Trophoblast cell (in vitro differentiated cells and primary cell): ENCODE measurements at regions not wholly inside any gene's neighbourhood (a gene's known extent, or its start where the extent isn't known, plus 50 kb on each side); places are given as distances from the start of the nearest gene placed in this dataset.

Experiments
- DNase-seq, 2 donors: peaks; one replicate each; pipeline ENCODE4 v3.0.0-alpha.2; 2016
- H2AFZ ChIP-seq: 2 replicates; pipeline ENCODE4 v1.6.1; 2013; ENCODE audit warnings: low read length, moderate library complexity, mild to moderate bottlenecking; ENCODE audit not compliant: insufficient read depth, poor library complexity
- H2AK5ac ChIP-seq: 2 replicates; pipeline ENCODE4 v1.6.1; 2013; ENCODE audit warnings: mild to moderate bottlenecking, low read length
- H2BK120ac ChIP-seq: 2 replicates; pipeline ENCODE4 v1.6.1; 2013; ENCODE audit warnings: low read length, mild to moderate bottlenecking, moderate library complexity; ENCODE audit not compliant: insufficient read depth, poor library complexity
- H2BK12ac ChIP-seq: 2 replicates; pipeline ENCODE4 v1.6.1; 2013; ENCODE audit warnings: mild to moderate bottlenecking, low read length, moderate library complexity
- H2BK5ac ChIP-seq: 2 replicates; pipeline ENCODE4 v1.6.1; 2013; ENCODE audit warnings: low read length, low read depth, moderate library complexity, mild to moderate bottlenecking; ENCODE audit not compliant: poor library complexity
- H3K14ac ChIP-seq: 2 replicates; pipeline ENCODE4 v1.6.1; 2013; ENCODE audit warnings: mild to moderate bottlenecking, low read length
- H3K18ac ChIP-seq: 2 replicates; pipeline ENCODE4 v1.6.1; 2013; ENCODE audit warnings: mild to moderate bottlenecking, low read length
- H3K23ac ChIP-seq: 2 replicates; pipeline ENCODE4 v1.6.1; 2013; ENCODE audit warnings: low read length
- H3K27ac ChIP-seq: 2 replicates; pipeline ENCODE4 v1.5.1; 2013; ENCODE audit warnings: low read depth, mild to moderate bottlenecking, inconsistent platforms, low read length, moderate library complexity
- H3K27me3 ChIP-seq: 2 replicates; pipeline ENCODE4 v1.6.1; 2013; ENCODE audit warnings: inconsistent platforms, mild to moderate bottlenecking, low read length, moderate library complexity; ENCODE audit not compliant: insufficient read depth
- H3K36me3 ChIP-seq, 2 experiments: 1 replicate in 1 of 2; 2 replicates in 1 of 2; pipeline ENCODE4 v1.6.1; 2013; ENCODE audit warnings: low read length in 2 of 2, mild to moderate bottlenecking in 2 of 2, moderate library complexity in 1 of 2; ENCODE audit not compliant: insufficient read depth in 2 of 2, control insufficient read depth in 1 of 2
- H3K4ac ChIP-seq: 2 replicates; pipeline ENCODE4 v1.6.1; 2013; ENCODE audit warnings: low read depth, mild to moderate bottlenecking, low read length, moderate library complexity
- H3K4me1 ChIP-seq, 2 experiments: 1 replicate in 1 of 2; 2 replicates in 1 of 2; pipeline ENCODE4 v1.6.1; 2013; ENCODE audit warnings: low read length in 2 of 2, mild to moderate bottlenecking in 2 of 2, moderate library complexity in 1 of 2; ENCODE audit not compliant: insufficient read depth in 2 of 2, control insufficient read depth in 1 of 2
- H3K4me2 ChIP-seq: 2 replicates; pipeline ENCODE4 v1.6.1; 2013; ENCODE audit warnings: inconsistent platforms, mild to moderate bottlenecking, low read length, moderate library complexity
- H3K4me3 ChIP-seq: 2 replicates; pipeline ENCODE4 v1.5.1; 2013; ENCODE audit warnings: mild to moderate bottlenecking, low read depth, low read length, inconsistent platforms
- H3K79me1 ChIP-seq: one replicate; pipeline ENCODE4 v1.6.1; 2013; ENCODE audit warnings: low read length
- H3K79me2 ChIP-seq: 2 replicates; pipeline ENCODE4 v1.6.1; 2013; ENCODE audit warnings: low read length, mild to moderate bottlenecking; ENCODE audit not compliant: control insufficient read depth, insufficient read depth, poor library complexity
- H3K9ac ChIP-seq: 2 replicates; pipeline ENCODE4 v1.6.1; 2013; ENCODE audit warnings: mild to moderate bottlenecking, low read length
- H3K9me3 ChIP-seq: 2 replicates; pipeline ENCODE4 v1.6.1; 2013; ENCODE audit warnings: low read depth, mild to moderate bottlenecking, control low read depth, inconsistent platforms, low read length; ENCODE audit not compliant: insufficient read depth
- H4K12ac ChIP-seq: 2 replicates; pipeline ENCODE4 v1.6.1; 2013; ENCODE audit warnings: low read depth, mild to moderate bottlenecking, low read length, moderate library complexity
- H4K8ac ChIP-seq: 2 replicates; pipeline ENCODE4 v1.6.1; 2013; ENCODE audit warnings: low read depth, mild to moderate bottlenecking, low read length, moderate library complexity
- H4K91ac ChIP-seq: one replicate; pipeline ENCODE4 v1.6.1; 2013; ENCODE audit warnings: low read depth, mild to moderate bottlenecking, low read length, moderate library complexity
- WGBS: extraction: QIAGEN DNeasy Blood & Tissue Kit; methylation state at CpG from one replicate; pipeline ENCODE4 v1.1.7; 2013; ENCODE audit warnings: missing lambda C conversion rate; ENCODE audit not compliant: insufficient read length, insufficient coverage; ENCODE audit errors: extremely low coverage; 5-methylcytosine and 5-hydroxymethylcytosine counted together

- Histone ChIP-seq H3K18ac (no peak overlapping the region), H2BK12ac (no peak overlapping the region), H4K8ac (no peak overlapping the region), H2AK5ac (no peak overlapping the region), H3K9ac (no peak overlapping the region), H3K36me3 (no peaks in the 10 kb centered on the region), H3K79me1 (no peaks in the 10 kb centered on the region), H3K27ac (no peak overlapping the region), H3K79me2 (no peaks in the 10 kb centered on the region), H3K9me3 (no peaks in the 10 kb centered on the region), H3K4me3 (no peak overlapping the region), H2BK5ac (no peak overlapping the region), H3K4me2 (no peak overlapping the region), H3K27me3 (no peaks in the 10 kb centered on the region), H3K14ac (no peak overlapping the region), H2BK120ac (no peak overlapping the region), H3K4me1 (no peaks in the 10 kb centered on the region), H4K91ac (no peak overlapping the region), H3K23ac (no peak overlapping the region), H4K12ac (no peak overlapping the region), H3K4ac (no peak overlapping the region), H2AFZ (no peak overlapping the region)
- DNase-seq, result no peak
- WGBS, result no CpG with 5 or more reads among the region's 3 CpGs
These were observed 433.8 kb upstream of the SUCLG2 start for GRCh38 chr3:68088216-68088615.

DNA sequence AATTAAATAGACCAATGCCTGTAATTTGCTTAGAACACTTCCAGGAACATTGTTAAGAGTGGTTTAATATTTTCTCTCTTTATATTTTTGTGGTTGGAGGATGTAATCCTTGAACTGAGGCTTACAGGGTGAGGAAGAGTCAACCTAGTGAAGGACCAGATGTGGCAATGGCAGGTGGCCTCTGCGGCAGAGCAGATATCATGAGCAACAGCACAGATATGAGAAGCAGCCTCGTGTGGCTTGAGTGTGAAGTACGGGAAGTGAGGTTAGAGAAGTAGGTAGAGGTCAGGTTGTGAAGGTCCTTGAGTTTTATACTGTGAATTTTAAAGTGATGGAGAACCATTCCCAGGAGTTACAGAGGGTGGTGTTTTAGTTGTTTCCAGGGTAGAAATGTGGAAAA, 417.6 kb upstream of the SUCLG2 start:
- Histone ChIP-seq H3K27me3 (no peaks in the 10 kb centered on the region), H3K14ac (no peak overlapping the region), H3K9me3 (no peaks in the 10 kb centered on the region), H3K4ac (no peak overlapping the region), H3K4me2 (no peak overlapping the region), H3K79me2 (no peaks in the 10 kb centered on the region), H4K8ac (no peak overlapping the region), H2AFZ (no peak overlapping the region), H3K18ac (no peak overlapping the region), H3K23ac (no peak overlapping the region), H3K79me1 (no peaks in the 10 kb centered on the region), H3K9ac (no peak overlapping the region), H3K4me3 (no peak overlapping the region), H2BK5ac (no peak overlapping the region), H2BK120ac (no peak overlapping the region), H4K12ac (no peak overlapping the region), H3K4me1 (no peaks in the 10 kb centered on the region), H2AK5ac (no peak overlapping the region), H2BK12ac (no peak overlapping the region), H4K91ac (no peak overlapping the region), H3K36me3 (no peaks in the 10 kb centered on the region), H3K27ac (no peak overlapping the region)
- 100% methylated on average over 1 of the region's 3 CpGs for WGBS
- no peak for DNase-seq

- no peak for DNase-seq
- no peaks in the 10 kb centered on the region for H3K36me3 ChIP-seq
- no peaks in the 10 kb centered on the region for H3K79me1 ChIP-seq
- no peak overlapping the region for H3K27ac ChIP-seq
- no peak overlapping the region for H2AK5ac ChIP-seq
- H4K12ac ChIP-seq, result no peak overlapping the region
- no peaks in the 10 kb centered on the region for H3K27me3 ChIP-seq
- no peak overlapping the region for H3K4me2 ChIP-seq
- H2BK120ac ChIP-seq, result no peak overlapping the region
- H2AFZ ChIP-seq, result no peak overlapping the region
- no peak overlapping the region for H3K18ac ChIP-seq
- no peak overlapping the region for H4K91ac ChIP-seq
- H3K23ac ChIP-seq, result no peak overlapping the region
- no CpG with 5 or more reads among the region's 2 CpGs for WGBS
- H3K4ac ChIP-seq, result no peak overlapping the region
- no peaks in the 10 kb centered on the region for H3K79me2 ChIP-seq
- no peak overlapping the region for H2BK12ac ChIP-seq
- H3K9ac ChIP-seq, result no peak overlapping the region
- no peaks in the 10 kb centered on the region for H3K9me3 ChIP-seq
- H4K8ac ChIP-seq, result no peak overlapping the region
- no peak overlapping the region for H3K14ac ChIP-seq
- H2BK5ac ChIP-seq, result no peak overlapping the region
- H3K4me1 ChIP-seq, result no peaks in the 10 kb centered on the region
- H3K4me3 ChIP-seq, result no peak overlapping the region
These were observed 415.8 kb upstream of the SUCLG2 start for GRCh38 chr3:68070186-68070585.

GRCh38 chr3:68067314-68067713, 412.9 kb upstream of the SUCLG2 start:
- Histone ChIP-seq H3K79me1 (no peaks in the 10 kb centered on the region), H3K27me3 (no peaks in the 10 kb centered on the region), H3K18ac (no peak overlapping the region), H2BK12ac (no peak overlapping the region), H3K4ac (no peak overlapping the region), H3K9me3 (no peaks in the 10 kb centered on the region), H3K27ac (no peak overlapping the region), H3K79me2 (no peaks in the 10 kb centered on the region), H3K36me3 (no peaks in the 10 kb centered on the region), H3K23ac (no peak overlapping the region), H2BK5ac (no peak overlapping the region), H4K91ac (no peak overlapping the region), H2AFZ (no peak overlapping the region), H4K8ac (no peak overlapping the region), H3K4me2 (no peak overlapping the region), H2AK5ac (no peak overlapping the region), H3K4me1 (no peaks in the 10 kb centered on the region), H2BK120ac (no peak overlapping the region), H4K12ac (no peak overlapping the region), H3K4me3 (no peak overlapping the region), H3K9ac (no peak overlapping the region), H3K14ac (no peak overlapping the region)
- DNase-seq, result no peak
- WGBS, result no CpG with 5 or more reads among the region's 1 CpG
